Mesenchymal stem cell (in vitro differentiated cells and primary cell): ENCODE measurements at regions not wholly inside any gene's neighbourhood (a gene's known extent, or its start where the extent isn't known, plus 50 kb on each side); places are given as distances from the start of the nearest gene placed in this dataset.

Experiments
- DNase-seq: peaks from one replicate; pipeline ENCODE4 v3.0.0-alpha.2; 2013
- H2AFZ ChIP-seq: one replicate; pipeline ENCODE4 v1.6.1; 2013; ENCODE audit warnings: low read depth, mild to moderate bottlenecking, control low read depth, inconsistent platforms, low read length, moderate library complexity
- H2AK5ac ChIP-seq: 2 replicates; pipeline ENCODE4 v1.6.1; 2013; ENCODE audit warnings: low read length, moderate library complexity, mild to moderate bottlenecking, inconsistent platforms; ENCODE audit not compliant: severe bottlenecking
- H2BK120ac ChIP-seq: one replicate; pipeline ENCODE4 v1.6.1; 2013; ENCODE audit warnings: low read depth, mild to moderate bottlenecking, inconsistent platforms, low read length, moderate library complexity
- H2BK12ac ChIP-seq, 2 experiments: one replicate each; pipeline ENCODE4 v1.6.1; 2013; ENCODE audit warnings: inconsistent platforms in 2 of 2, low read length in 2 of 2, mild to moderate bottlenecking in 2 of 2, moderate library complexity in 2 of 2, control low read depth in 1 of 2
- H2BK15ac ChIP-seq: one replicate; pipeline ENCODE4 v1.6.1; 2013; ENCODE audit warnings: mild to moderate bottlenecking, low read depth, inconsistent platforms; ENCODE audit not compliant: poor library complexity, severe bottlenecking
- H2BK5ac ChIP-seq: 2 replicates; pipeline ENCODE4 v1.6.1; 2013; ENCODE audit warnings: low read depth, mild to moderate bottlenecking, low read length, control low read depth, inconsistent platforms; ENCODE audit not compliant: poor library complexity, severe bottlenecking
- H3K14ac ChIP-seq, 2 experiments: one replicate each; pipeline ENCODE4 v1.6.1; 2013; ENCODE audit warnings: inconsistent platforms in 2 of 2, low read length in 2 of 2, control low read depth in 1 of 2, mild to moderate bottlenecking in 1 of 2, moderate library complexity in 1 of 2
- H3K18ac ChIP-seq, 2 experiments: one replicate each; pipeline ENCODE4 v1.6.1; 2013; ENCODE audit warnings: inconsistent platforms in 2 of 2, low read length in 2 of 2, control low read depth in 1 of 2, low read depth in 1 of 2, mild to moderate bottlenecking in 1 of 2
- H3K23ac ChIP-seq, 2 experiments: one replicate each; pipeline ENCODE4 v1.6.1; 2013; ENCODE audit warnings: inconsistent platforms in 2 of 2, low read length in 2 of 2, mild to moderate bottlenecking in 2 of 2, moderate library complexity in 2 of 2, control low read depth in 1 of 2
- H3K27ac ChIP-seq: 2 replicates; pipeline ENCODE4 v1.5.1; 2013; ENCODE audit warnings: mild to moderate bottlenecking, moderate library complexity, low read length, control low read depth, inconsistent platforms; ENCODE audit not compliant: poor library complexity, severe bottlenecking
- H3K27me3 ChIP-seq, 2 experiments: 2 replicates each; pipeline versions ENCODE4 v1.6.1 to v1.7.0; 2013; ENCODE audit warnings: low read length in 2 of 2, mild to moderate bottlenecking in 2 of 2, moderate library complexity in 2 of 2, control low read depth in 1 of 2, inconsistent platforms in 1 of 2; ENCODE audit not compliant: control insufficient read depth in 1 of 2, insufficient read depth in 1 of 2
- H3K36me3 ChIP-seq, 2 experiments: 2 replicates each; pipeline versions ENCODE4 v1.6.1 to v1.7.0; 2013; ENCODE audit warnings: low read length in 2 of 2, control low read depth in 1 of 2, inconsistent platforms in 1 of 2, low read depth in 1 of 2, mild to moderate bottlenecking in 1 of 2; ENCODE audit not compliant: insufficient read depth in 2 of 2, control insufficient read depth in 1 of 2
- H3K4ac ChIP-seq, 2 experiments: one replicate each; pipeline ENCODE4 v1.6.1; 2013; ENCODE audit warnings: inconsistent platforms in 2 of 2, low read length in 2 of 2, mild to moderate bottlenecking in 2 of 2, moderate library complexity in 2 of 2, control low read depth in 1 of 2, low read depth in 1 of 2
- H3K4me1 ChIP-seq: 2 replicates; pipeline ENCODE4 v1.6.1; 2013; ENCODE audit warnings: low read depth, low read length, control low read depth; ENCODE audit not compliant: control insufficient read depth, insufficient read depth
- H3K4me2 ChIP-seq: 2 replicates; pipeline ENCODE4 v1.6.1; 2013; ENCODE audit warnings: low read length, mild to moderate bottlenecking, inconsistent platforms; ENCODE audit not compliant: poor library complexity, severe bottlenecking
- H3K4me3 ChIP-seq, 2 experiments: 2 replicates each; pipeline versions ENCODE4 v1.5.1 to v1.7.0; 2013; ENCODE audit warnings: low read length in 2 of 2, mild to moderate bottlenecking in 2 of 2, control low read depth in 1 of 2, low read depth in 1 of 2; ENCODE audit not compliant: insufficient read depth in 1 of 2
- H3K79me1 ChIP-seq: replicated peaks from 2 replicates; pipeline ENCODE4 v1.6.1; 2013; ENCODE audit warnings: mild to moderate bottlenecking, control low read depth, low read length, inconsistent platforms; ENCODE audit not compliant: poor library complexity, severe bottlenecking
- H3K9ac ChIP-seq: 2 replicates; pipeline ENCODE4 v1.7.0; 2013; ENCODE audit warnings: mild to moderate bottlenecking, low read length, moderate library complexity
- H3K9me3 ChIP-seq: 2 replicates; pipeline ENCODE4 v1.7.0; 2013; ENCODE audit warnings: mild to moderate bottlenecking, low read length; ENCODE audit not compliant: control insufficient read depth
- H4K8ac ChIP-seq: one replicate; pipeline ENCODE4 v1.6.1; 2013; ENCODE audit warnings: inconsistent platforms, mild to moderate bottlenecking, low read length, moderate library complexity
- H4K91ac ChIP-seq: one replicate; pipeline ENCODE4 v1.6.1; 2013; ENCODE audit warnings: mild to moderate bottlenecking, low read length, inconsistent platforms
- WGBS: methylation state at CpG from one replicate; pipeline ENCODE4 v1.1.7; 2013; ENCODE audit warnings: mixed read lengths; 5-methylcytosine and 5-hydroxymethylcytosine counted together

DNA sequence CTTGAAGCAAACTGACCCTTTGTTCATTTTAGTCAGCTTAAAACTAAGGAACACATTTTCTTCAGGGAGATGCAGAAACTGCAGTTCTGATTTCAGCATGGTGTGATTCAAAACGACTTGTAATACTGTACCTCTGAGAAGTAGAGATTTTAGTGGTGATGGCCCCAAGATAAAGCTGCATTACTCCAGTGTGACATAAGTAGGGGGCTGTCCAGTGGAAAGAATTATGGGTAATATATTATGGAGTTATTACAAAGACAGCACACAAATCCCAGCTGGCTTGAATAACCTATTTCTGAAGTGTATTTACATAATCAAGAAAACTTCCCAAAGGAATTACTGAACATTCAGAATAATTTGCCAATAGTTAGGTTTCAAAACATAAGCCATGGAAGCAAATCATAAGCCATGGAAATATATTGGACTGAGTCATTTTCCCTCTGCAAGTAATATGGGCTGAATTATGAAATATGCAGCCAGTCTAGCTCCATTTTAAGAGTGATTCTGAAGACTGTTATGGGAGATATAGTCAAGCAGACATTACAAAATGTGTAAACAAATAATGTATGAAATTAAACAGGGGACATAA, 133.7 kb upstream of the FBXL17 start:
- no peak overlapping the region for H3K9ac ChIP-seq
- no peaks in the 10 kb centered on the region for H3K9me3 ChIP-seq
- no peak overlapping the region for H3K14ac ChIP-seq
- H3K36me3 ChIP-seq = no peaks in the 10 kb centered on the region
- H3K23ac ChIP-seq = no peak overlapping the region
- H3K4ac ChIP-seq = no peak overlapping the region
- H3K27me3 ChIP-seq = peaks cover 0 to 6% of the 10 kb centered on the region in 2 experiments
- no peaks in the 10 kb centered on the region for H3K79me1 ChIP-seq
- H4K91ac ChIP-seq = no peak overlapping the region
- H3K18ac ChIP-seq = no peak overlapping the region
- DNase-seq = no peak
- H3K4me2 ChIP-seq = no peak overlapping the region
- no peak overlapping the region for H3K4me3 ChIP-seq
- no peak overlapping the region for H2BK12ac ChIP-seq
- H2BK5ac ChIP-seq = no peak overlapping the region
- no peak overlapping the region for H3K27ac ChIP-seq
- WGBS = 69% methylated on average over 1 of the region's 1 CpG
- no peak overlapping the region for H2AFZ ChIP-seq
- no peak overlapping the region for H2AK5ac ChIP-seq
- H4K8ac ChIP-seq = no peak overlapping the region
- H2BK120ac ChIP-seq = no peak overlapping the region
- H3K4me1 ChIP-seq = no peaks in the 10 kb centered on the region
- H2BK15ac ChIP-seq = no peak overlapping the region

DNA sequence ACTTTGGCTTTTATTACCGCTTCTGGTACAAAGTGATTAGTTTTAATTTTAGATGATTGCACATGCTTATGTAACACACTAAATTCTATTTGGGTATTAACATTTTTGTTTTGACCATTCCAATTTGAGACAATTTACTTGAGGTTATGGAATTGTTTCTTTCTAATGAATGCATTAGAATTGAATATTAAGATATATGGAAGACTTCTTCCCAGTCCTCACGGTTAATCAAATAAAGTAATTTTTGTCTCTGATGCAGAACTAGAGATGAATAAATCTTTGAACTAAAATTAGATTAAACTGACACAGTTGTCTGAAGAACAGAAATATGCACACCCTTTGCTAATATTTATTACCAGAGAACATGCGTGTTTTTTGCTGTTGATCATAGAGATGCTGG, 127.1 kb upstream of the FBXL17 start:
- no peak overlapping the region for H4K91ac ChIP-seq
- H4K8ac ChIP-seq = no peak overlapping the region
- no peak overlapping the region for H3K4me3 ChIP-seq
- H3K36me3 ChIP-seq = no peaks in the 10 kb centered on the region
- no peak overlapping the region for H2BK15ac ChIP-seq
- H2AFZ ChIP-seq = no peak overlapping the region
- no peak overlapping the region for H3K23ac ChIP-seq
- H3K9me3 ChIP-seq = no peaks in the 10 kb centered on the region
- no peak for DNase-seq
- H3K27me3 ChIP-seq = peaks cover 0 to 4% of the 10 kb centered on the region in 2 experiments
- no peak overlapping the region for H3K9ac ChIP-seq
- H2BK12ac ChIP-seq = no peak overlapping the region
- no peak overlapping the region for H2BK120ac ChIP-seq
- no peak overlapping the region for H2AK5ac ChIP-seq
- no peaks in the 10 kb centered on the region for H3K4me1 ChIP-seq
- no peak overlapping the region for H2BK5ac ChIP-seq
- H3K4me2 ChIP-seq = no peak overlapping the region
- no CpG with 5 or more reads among the region's 3 CpGs for WGBS
- no peak overlapping the region for H3K18ac ChIP-seq
- no peak overlapping the region for H3K4ac ChIP-seq
- H3K79me1 ChIP-seq = no peaks in the 10 kb centered on the region
- H3K14ac ChIP-seq = no peak overlapping the region
- no peak overlapping the region for H3K27ac ChIP-seq

DNA sequence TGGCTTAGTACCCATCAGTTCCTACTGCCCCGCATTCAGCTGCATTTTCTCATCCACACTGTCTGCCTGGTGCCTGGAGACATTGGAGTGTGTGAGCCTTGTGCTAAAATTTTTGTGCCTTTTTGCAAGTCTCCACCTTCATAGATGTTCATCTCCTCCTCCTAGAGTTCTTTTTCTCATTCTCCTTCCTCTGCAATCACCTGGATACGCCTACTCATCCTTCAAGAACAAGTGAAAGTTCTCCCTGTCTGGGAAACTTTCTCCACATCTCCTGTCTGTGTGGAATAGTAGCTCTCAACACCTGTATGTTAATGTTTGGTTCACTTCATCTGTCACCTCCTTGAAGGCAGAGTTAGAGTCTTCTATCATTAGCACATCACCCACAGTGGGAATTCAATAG, 125.7 kb upstream of the FBXL17 start:
- no peaks in the 10 kb centered on the region for H3K4me1 ChIP-seq
- no peak overlapping the region for H3K27ac ChIP-seq
- H4K8ac ChIP-seq = no peak overlapping the region
- H3K23ac ChIP-seq = no peak overlapping the region
- no peaks in the 10 kb centered on the region for H3K36me3 ChIP-seq
- H3K18ac ChIP-seq = no peak overlapping the region
- no peaks in the 10 kb centered on the region for H3K79me1 ChIP-seq
- no peak overlapping the region for H2AK5ac ChIP-seq
- no peak overlapping the region for H3K4me3 ChIP-seq
- H3K9ac ChIP-seq = no peak overlapping the region
- DNase-seq = no peak
- no peak overlapping the region for H2BK5ac ChIP-seq
- no peak overlapping the region for H4K91ac ChIP-seq
- 94% methylated on average over 2 of the region's 2 CpGs for WGBS
- no peak overlapping the region for H3K14ac ChIP-seq
- peaks cover 0 to 4% of the 10 kb centered on the region in 2 experiments for H3K27me3 ChIP-seq
- H2AFZ ChIP-seq = no peak overlapping the region
- no peak overlapping the region for H2BK120ac ChIP-seq
- H3K9me3 ChIP-seq = no peaks in the 10 kb centered on the region
- no peak overlapping the region for H2BK12ac ChIP-seq
- no peak overlapping the region for H3K4ac ChIP-seq
- no peak overlapping the region for H3K4me2 ChIP-seq
- no peak overlapping the region for H2BK15ac ChIP-seq

DNA sequence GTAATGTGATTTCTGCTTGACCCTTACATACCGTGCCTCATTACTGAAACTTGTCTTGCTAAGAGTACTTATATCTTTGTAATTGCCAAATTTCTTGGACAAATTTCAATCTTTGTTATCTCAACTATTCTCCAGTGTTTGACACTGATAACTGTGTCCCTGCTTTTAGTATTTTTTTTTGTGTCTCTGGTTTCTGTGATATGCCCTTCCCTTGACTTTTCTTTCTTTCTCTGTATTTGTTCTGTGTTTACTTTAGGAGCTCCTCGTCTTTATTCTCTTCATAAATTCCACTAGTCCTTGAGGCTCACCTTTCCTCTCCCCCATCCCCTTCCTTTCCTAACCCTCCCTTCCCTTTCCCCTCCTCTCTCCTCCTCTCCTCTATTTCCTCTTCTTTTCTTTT, 123.7 kb upstream of the FBXL17 start:
- H2BK120ac ChIP-seq = no peak overlapping the region
- no peak overlapping the region for H3K14ac ChIP-seq
- peaks cover 1% of the 10 kb centered on the region for H3K9me3 ChIP-seq
- no peak overlapping the region for H3K4me3 ChIP-seq
- no peak overlapping the region for H3K9ac ChIP-seq
- H3K27me3 ChIP-seq = peaks cover 0 to 4% of the 10 kb centered on the region in 2 experiments
- H3K23ac ChIP-seq = no peak overlapping the region
- no peak overlapping the region for H3K4me2 ChIP-seq
- H3K36me3 ChIP-seq = no peaks in the 10 kb centered on the region
- H2BK5ac ChIP-seq = no peak overlapping the region
- no peak overlapping the region for H2BK12ac ChIP-seq
- no peak for DNase-seq
- H4K8ac ChIP-seq = no peak overlapping the region
- WGBS = 85% methylated on average over 2 of the region's 2 CpGs
- no peak overlapping the region for H3K27ac ChIP-seq
- H3K4ac ChIP-seq = no peak overlapping the region
- no peak overlapping the region for H2AK5ac ChIP-seq
- no peaks in the 10 kb centered on the region for H3K4me1 ChIP-seq
- H2AFZ ChIP-seq = no peak overlapping the region
- no peak overlapping the region for H3K18ac ChIP-seq
- no peak overlapping the region for H2BK15ac ChIP-seq
- H4K91ac ChIP-seq = no peak overlapping the region
- H3K79me1 ChIP-seq = no peaks in the 10 kb centered on the region
